Thoracic aorta (tissue), 2 donors: ENCODE measurements at regions not wholly inside any gene's neighbourhood (a gene's known extent, or its start where the extent isn't known, plus 50 kb on each side); places are given as distances from the start of the nearest gene placed in this dataset.

Source experiments
- ATAC-seq: fragments of 150-250 bp; one replicate; pipeline ENCODE4 v1.8.0; 2017; ENCODE audit warnings: low read depth; ENCODE audit not compliant: insufficient number of reproducible peaks, low FRiP score
- DNase-seq: peaks from one replicate; pipeline ENCODE4 v3.0.0-alpha.2; 2020; ENCODE audit warnings: low spot score
- H3K27ac ChIP-seq, 2 donors: fragments of 200-600 bp; sonication (generic); 1 replicate in 1 of 2; 2 replicates in 1 of 2; pipeline ENCODE4 v1.5.1; 2016; ENCODE audit warnings: mild to moderate bottlenecking in 2 of 2, moderate library complexity in 2 of 2
- H3K27me3 ChIP-seq: fragments of 200-600 bp; sonication (generic); replicated peaks from 2 replicates; pipeline ENCODE4 v1.6.0; 2016; ENCODE audit warnings: mild to moderate bottlenecking; ENCODE audit not compliant: insufficient read depth
- H3K36me3 ChIP-seq: fragments of 200-600 bp; sonication (generic); one replicate; pipeline ENCODE4 v1.5.1; 2016
- H3K4me1 ChIP-seq, 2 donors: fragments of 200-600 bp; sonication (generic); 1 replicate in 1 of 2; 2 replicates in 1 of 2; pipeline versions ENCODE4 v1.5.1 to v1.6.0; 2016; ENCODE audit warnings: low read depth in 2 of 2, mild to moderate bottlenecking in 1 of 2; ENCODE audit not compliant: control insufficient read depth in 1 of 2
- H3K4me3 ChIP-seq: fragments of 200-600 bp; sonication (generic); 2 replicates; pipeline ENCODE4 v1.5.1; 2016; ENCODE audit warnings: mild to moderate bottlenecking
- H3K9me3 ChIP-seq: fragments of 200-600 bp; sonication (generic); 2 replicates; pipeline ENCODE4 v1.5.1; 2016
- TF ChIP-seq, protein P1 (sequence below): fragments of 200-600 bp; sonication (generic); IDR thresholded peaks from one replicate; pipeline ENCODE4 v1.5.1; 2019; ENCODE audit warnings: antibody characterized with exemption

DNA sequence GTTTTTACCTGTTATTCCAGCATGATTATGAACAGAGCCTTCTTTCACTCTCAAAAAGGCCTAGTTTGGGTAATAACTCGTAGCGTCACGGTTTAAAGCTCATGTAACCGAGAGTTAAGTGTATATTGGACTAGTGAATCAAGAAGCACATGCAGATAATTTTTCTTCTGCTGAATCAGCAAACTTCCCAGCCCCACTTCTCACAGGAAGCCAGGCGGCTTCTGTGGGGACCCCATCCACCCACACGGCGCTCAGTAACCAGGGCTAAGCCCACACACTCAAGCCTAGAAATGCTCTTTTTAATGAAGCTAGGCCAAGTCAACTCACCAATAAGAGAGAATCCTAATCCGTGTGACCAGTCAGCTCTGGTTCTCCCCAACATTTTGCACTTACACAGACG is 191.2 kb upstream of the MGMT start:
- H3K27ac ChIP-seq, result no peak overlapping the region
- TF ChIP-seq, protein P1, sequence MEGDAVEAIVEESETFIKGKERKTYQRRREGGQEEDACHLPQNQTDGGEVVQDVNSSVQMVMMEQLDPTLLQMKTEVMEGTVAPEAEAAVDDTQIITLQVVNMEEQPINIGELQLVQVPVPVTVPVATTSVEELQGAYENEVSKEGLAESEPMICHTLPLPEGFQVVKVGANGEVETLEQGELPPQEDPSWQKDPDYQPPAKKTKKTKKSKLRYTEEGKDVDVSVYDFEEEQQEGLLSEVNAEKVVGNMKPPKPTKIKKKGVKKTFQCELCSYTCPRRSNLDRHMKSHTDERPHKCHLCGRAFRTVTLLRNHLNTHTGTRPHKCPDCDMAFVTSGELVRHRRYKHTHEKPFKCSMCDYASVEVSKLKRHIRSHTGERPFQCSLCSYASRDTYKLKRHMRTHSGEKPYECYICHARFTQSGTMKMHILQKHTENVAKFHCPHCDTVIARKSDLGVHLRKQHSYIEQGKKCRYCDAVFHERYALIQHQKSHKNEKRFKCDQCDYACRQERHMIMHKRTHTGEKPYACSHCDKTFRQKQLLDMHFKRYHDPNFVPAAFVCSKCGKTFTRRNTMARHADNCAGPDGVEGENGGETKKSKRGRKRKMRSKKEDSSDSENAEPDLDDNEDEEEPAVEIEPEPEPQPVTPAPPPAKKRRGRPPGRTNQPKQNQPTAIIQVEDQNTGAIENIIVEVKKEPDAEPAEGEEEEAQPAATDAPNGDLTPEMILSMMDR, result no peak
- H3K36me3 ChIP-seq, result no peaks in the 10 kb centered on the region
- DNase-seq (no peak), ATAC-seq (no peak)
- H3K27me3 ChIP-seq, result no peaks in the 10 kb centered on the region
- no peak overlapping the region for H3K4me3 ChIP-seq
- no peaks in the 10 kb centered on the region for H3K4me1 ChIP-seq
- H3K9me3 ChIP-seq, result no peaks in the 10 kb centered on the region

DNA sequence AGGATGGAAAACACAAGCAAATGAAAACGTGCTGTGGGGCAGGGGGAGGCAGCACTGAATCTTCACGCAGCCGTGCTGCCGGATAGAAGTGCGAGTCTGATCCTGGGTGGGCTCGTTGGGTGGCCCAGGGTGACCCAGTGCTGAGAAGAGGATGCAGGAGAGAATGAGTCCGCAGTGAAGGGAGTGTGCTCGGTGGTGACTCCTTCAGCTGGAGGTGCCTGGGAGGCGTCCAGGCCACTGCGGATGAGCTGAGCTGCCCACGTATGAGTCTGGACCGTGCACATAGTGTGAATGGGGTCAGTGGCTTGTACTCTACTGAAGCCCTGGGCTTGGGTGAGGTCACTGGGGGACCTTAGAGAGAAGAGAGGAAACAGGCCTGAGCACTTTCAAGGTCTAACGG is 190.0 kb upstream of the MGMT start:
- no peaks in the 10 kb centered on the region for H3K27me3 ChIP-seq
- ATAC-seq, result no peak
- H3K4me1 ChIP-seq, result no peaks in the 10 kb centered on the region
- DNase-seq, result no peak
- TF ChIP-seq, protein P1, result no peak
- no peak overlapping the region for H3K4me3 ChIP-seq
- no peak overlapping the region for H3K27ac ChIP-seq
- H3K9me3 ChIP-seq, result no peaks in the 10 kb centered on the region
- no peaks in the 10 kb centered on the region for H3K36me3 ChIP-seq

DNA sequence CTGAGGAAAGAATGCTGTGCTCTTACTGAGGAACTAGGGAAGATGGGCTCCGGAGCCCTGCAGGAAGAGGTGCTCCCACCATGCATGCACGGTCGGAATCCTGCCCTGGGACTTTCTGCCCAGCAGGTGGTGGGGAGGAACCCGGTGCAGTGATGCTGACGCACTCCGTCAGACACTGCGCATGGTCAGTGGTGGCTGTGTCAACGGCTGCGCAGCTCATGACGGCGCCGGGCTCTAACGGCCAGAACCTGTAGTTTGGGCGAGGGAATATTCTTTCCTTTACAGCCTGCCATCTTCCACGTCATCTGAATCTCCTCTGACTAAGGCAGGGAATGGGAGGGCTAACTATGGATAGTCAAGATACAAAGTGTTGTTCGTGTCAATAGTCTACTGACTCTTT is 189.2 kb upstream of the MGMT start:
- no peaks in the 10 kb centered on the region for H3K9me3 ChIP-seq
- no peaks in the 10 kb centered on the region for H3K27me3 ChIP-seq
- H3K4me3 ChIP-seq, result no peak overlapping the region
- H3K4me1 ChIP-seq, result no peaks in the 10 kb centered on the region
- DNase-seq (no peak), ATAC-seq (no peak)
- H3K36me3 ChIP-seq, result no peaks in the 10 kb centered on the region
- no peak overlapping the region for H3K27ac ChIP-seq
- TF ChIP-seq, protein P1, result no peak

DNA sequence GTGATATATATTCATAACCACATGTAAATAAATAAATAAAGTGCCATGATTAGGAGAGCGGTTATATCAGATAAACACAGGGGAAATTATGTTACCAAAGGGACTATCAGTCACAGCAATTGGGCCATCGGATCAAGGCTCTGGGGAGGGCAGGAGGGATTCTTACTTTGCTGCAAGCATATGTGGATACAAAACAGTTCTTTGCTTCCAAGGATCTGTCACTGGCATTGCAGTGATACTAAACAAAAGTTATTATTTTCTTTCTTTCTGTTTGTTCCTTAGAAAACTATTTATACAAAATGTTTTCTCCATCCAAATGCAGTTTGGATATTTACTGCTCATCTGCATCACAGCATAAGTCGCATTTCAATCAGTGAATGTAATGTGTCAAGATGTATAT is 188.4 kb upstream of the MGMT start:
- H3K27ac ChIP-seq, result no peak overlapping the region
- DNase-seq (no peak), ATAC-seq (no peak)
- H3K36me3 ChIP-seq, result no peaks in the 10 kb centered on the region
- H3K27me3 ChIP-seq, result no peaks in the 10 kb centered on the region
- no peaks in the 10 kb centered on the region for H3K4me1 ChIP-seq
- H3K4me3 ChIP-seq, result no peak overlapping the region
- H3K9me3 ChIP-seq, result no peaks in the 10 kb centered on the region
- TF ChIP-seq, protein P1, result no peak

DNA sequence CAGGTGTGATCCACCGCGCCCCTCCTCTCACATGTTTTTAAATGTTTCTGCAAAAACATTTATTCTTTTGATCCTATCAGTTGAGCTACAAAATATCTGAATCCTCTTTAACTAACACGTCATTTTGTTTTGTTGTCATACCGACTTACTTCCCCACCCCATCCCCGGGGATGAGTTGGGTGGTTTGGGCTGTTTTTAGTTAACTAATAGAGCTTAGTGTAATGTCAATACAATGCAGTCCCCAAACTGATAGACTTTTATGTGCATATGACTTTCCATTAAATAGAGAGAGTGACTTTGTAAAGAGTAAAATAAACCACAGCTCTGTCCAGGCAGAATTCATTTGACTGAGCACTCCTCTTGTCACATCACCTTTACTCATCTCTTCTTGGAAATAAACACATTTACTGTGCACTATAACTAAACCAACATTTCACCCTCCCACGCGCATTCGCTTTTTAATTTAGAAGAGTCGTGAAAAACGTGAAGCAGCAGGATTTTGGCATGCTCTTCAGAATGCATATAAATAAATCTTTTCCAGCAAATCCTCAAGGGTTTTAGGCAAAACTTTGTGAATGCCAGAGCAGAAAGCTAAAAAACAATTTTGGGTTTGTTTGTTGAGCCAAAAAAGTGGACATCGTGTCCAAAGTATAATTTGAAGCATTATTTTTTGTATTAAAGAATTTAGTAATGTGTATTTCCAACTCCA is 187.4 kb upstream of the MGMT start:
- H3K27me3 ChIP-seq, result no peaks in the 10 kb centered on the region
- TF ChIP-seq, protein P1, result no peak
- H3K9me3 ChIP-seq, result no peaks in the 10 kb centered on the region
- no peaks in the 10 kb centered on the region for H3K4me1 ChIP-seq
- H3K4me3 ChIP-seq, result no peak overlapping the region
- no peak for ATAC-seq
- H3K36me3 ChIP-seq, result no peaks in the 10 kb centered on the region
- no peak overlapping the region for H3K27ac ChIP-seq
- DNase-seq, result no peak
